Activated CD4-positive, alpha-beta T cell treated with anti-CD3 and anti-CD28 coated beads, Interleukin-2, amount 10 ng/mL, durations not matched to agents 24 days and 14 days (primary cell): ENCODE measurements at regions not wholly inside any gene's neighbourhood (a gene's known extent, or its start where the extent isn't known, plus 50 kb on each side); places are given as distances from the start of the nearest gene placed in this dataset.

ENCODE experiments used
- DNase-seq: peaks from one replicate; pipeline ENCODE4 v3.0.0; 2022
- H3K27ac Mint-ChIP-seq: one replicate; pipeline ENCODE4 v1.8.0; 2022; ENCODE audit warnings: mild to moderate bottlenecking, mixed read lengths
- H3K27me3 Mint-ChIP-seq: one replicate; pipeline ENCODE4 v1.8.0; 2022; ENCODE audit warnings: mixed read lengths
- H3K36me3 Mint-ChIP-seq: one replicate; pipeline ENCODE4 v1.8.0; 2022; ENCODE audit warnings: low read depth, mild to moderate bottlenecking, mixed read lengths
- H3K4me1 Mint-ChIP-seq: one replicate; pipeline ENCODE4 v1.8.0; 2021; ENCODE audit warnings: mixed read lengths
- H3K4me3 Mint-ChIP-seq: one replicate; pipeline ENCODE4 v1.8.0; 2022; ENCODE audit warnings: mild to moderate bottlenecking, moderate library complexity, mixed read lengths
- H3K9me3 Mint-ChIP-seq: one replicate; pipeline ENCODE4 v1.8.0; 2021; ENCODE audit warnings: mixed read lengths
- intact Hi-C: fragments of 100-400 bp; cut with micrococcal nuclease; formaldehyde crosslinking; loops from one replicate; pipeline ENCODE4 v1.15.1; 2023

- no peak overlapping the region for H3K4me3 Mint-ChIP-seq
- no peaks in the 10 kb centered on the region for H3K27me3 Mint-ChIP-seq
- H3K27ac Mint-ChIP-seq = no peak overlapping the region
- intact Hi-C loops = no loop called here
- H3K36me3 Mint-ChIP-seq = no peaks in the 10 kb centered on the region
- no peak for DNase-seq
- H3K9me3 Mint-ChIP-seq = no peaks in the 10 kb centered on the region
- no peaks in the 10 kb centered on the region for H3K4me1 Mint-ChIP-seq
These were observed 610.4 kb upstream of the BOD1L1 start for GRCh38 chr4:14237911-14238310.

DNA sequence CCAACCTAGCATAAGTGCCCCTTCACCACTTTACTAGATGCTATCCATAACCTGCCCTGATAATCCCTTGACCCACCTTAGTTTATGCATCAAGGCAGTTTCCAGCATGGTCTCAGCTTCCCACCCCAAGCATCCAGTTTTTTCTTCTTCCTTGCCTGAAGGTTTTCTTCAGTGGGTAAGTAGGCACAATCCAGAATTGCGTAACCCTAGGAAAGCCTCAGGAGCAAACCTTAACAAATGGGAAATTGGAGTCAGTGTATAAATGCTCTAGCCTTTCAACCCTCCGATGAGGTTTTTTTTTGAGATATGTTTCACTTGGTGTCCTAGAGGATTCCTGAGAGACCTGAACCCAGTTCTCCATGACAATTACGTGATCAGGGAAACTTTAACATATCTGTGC lies 614.0 kb upstream of the BOD1L1 start:
- no peak overlapping the region for H3K27ac Mint-ChIP-seq
- no peaks in the 10 kb centered on the region for H3K27me3 Mint-ChIP-seq
- H3K36me3 Mint-ChIP-seq = no peaks in the 10 kb centered on the region
- no peaks in the 10 kb centered on the region for H3K4me1 Mint-ChIP-seq
- H3K9me3 Mint-ChIP-seq = no peaks in the 10 kb centered on the region
- DNase-seq = no peak
- intact Hi-C loops = no loop called here
- H3K4me3 Mint-ChIP-seq = no peak overlapping the region

DNA sequence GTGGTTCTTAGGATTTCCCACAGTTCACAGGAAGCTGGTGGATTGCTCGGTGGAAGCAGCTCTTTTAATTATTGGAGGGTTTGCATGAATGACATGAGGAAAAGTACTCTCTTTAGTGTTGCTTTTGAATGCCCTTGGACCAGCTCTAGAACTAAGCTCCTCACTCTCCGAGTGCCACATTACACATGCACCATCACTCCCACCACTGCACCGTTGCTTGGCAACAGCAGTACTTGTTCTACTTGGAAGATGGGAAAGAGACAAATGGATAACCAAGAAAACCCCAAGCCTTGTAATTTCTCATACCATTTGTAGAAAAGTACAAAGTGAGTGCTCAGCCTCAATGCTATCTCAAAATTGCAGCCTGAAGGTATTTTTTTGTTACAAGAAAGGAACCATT lies 620.2 kb upstream of the BOD1L1 start:
- Mint-ChIP-seq H3K4me3 (no peak overlapping the region), H3K4me1 (no peaks in the 10 kb centered on the region), H3K9me3 (no peaks in the 10 kb centered on the region), H3K27ac (no peak overlapping the region), H3K36me3 (no peaks in the 10 kb centered on the region), H3K27me3 (no peaks in the 10 kb centered on the region)
- peak; percentile 10 for DNase-seq
- intact Hi-C loops = no loop called here

DNA sequence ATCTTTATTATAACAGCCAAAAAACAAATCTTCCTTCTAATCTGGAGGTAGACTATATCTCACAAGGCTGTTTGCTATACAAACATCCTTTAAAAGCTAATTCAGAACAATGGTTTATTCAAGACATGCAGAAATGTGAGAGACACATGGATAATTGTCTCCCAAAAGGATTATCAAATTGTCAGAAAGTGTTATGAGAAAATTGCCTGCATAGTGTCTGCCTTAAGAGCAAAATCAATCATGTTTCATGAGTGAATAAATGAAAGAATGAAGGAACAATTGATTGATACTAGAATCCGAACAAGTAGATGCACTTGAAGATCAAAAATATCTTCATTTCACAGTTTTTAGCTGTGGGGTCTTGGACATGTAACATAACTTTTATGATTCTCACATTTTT lies 621.7 kb upstream of the BOD1L1 start:
- Mint-ChIP-seq H3K27ac (no peak overlapping the region), H3K27me3 (no peaks in the 10 kb centered on the region), H3K4me1 (no peaks in the 10 kb centered on the region), H3K9me3 (no peaks in the 10 kb centered on the region), H3K4me3 (no peak overlapping the region), H3K36me3 (no peaks in the 10 kb centered on the region)
- DNase-seq = no peak
- intact Hi-C loops = no loop called here

DNA sequence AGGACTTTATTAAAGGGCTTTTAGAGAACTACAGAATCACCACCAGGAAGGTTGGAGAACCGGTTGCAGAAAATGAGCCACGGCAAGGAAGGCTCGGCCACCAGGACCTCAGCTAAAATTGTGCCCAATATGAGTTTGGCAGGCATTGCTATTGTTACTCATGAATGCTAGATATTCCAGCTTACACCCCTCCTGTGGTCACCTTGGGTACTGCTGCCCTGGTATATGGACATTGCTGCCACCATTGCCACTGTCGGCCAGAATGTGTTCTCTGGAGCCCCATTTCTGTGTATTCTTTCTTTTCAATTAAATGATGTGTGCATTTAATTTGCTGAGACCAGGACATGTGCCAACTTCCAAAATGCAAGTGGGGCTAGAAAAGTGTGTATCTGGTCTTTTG lies 626.7 kb upstream of the BOD1L1 start:
- intact Hi-C loops = no loop called here
- H3K9me3 Mint-ChIP-seq = no peaks in the 10 kb centered on the region
- H3K27me3 Mint-ChIP-seq = no peaks in the 10 kb centered on the region
- no peaks in the 10 kb centered on the region for H3K36me3 Mint-ChIP-seq
- DNase-seq = peak; percentile 4
- H3K4me3 Mint-ChIP-seq = no peak overlapping the region
- H3K27ac Mint-ChIP-seq = no peak overlapping the region
- H3K4me1 Mint-ChIP-seq = no peaks in the 10 kb centered on the region

DNA sequence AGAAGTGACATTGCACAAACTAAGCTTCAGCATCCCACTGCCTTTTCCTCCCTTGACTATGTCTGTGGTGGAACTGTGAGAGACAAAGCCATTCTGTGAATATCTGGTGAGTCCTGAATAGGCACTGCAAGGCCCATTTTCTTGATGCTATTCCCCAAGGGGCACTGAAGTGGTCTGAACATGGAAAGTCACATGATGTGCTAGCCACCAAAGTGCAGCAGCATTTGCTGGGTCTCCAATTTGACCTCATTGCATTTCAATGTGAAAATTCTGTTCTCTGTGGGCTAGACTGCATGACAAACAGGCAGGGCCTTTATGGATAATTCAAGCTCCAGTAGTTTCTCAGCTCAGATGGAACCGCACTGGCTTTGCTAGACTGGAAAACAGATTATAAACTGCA lies 627.4 kb upstream of the BOD1L1 start:
- Mint-ChIP-seq H3K27ac (no peak overlapping the region), H3K36me3 (no peaks in the 10 kb centered on the region), H3K27me3 (no peaks in the 10 kb centered on the region), H3K4me1 (no peaks in the 10 kb centered on the region), H3K4me3 (no peak overlapping the region), H3K9me3 (no peaks in the 10 kb centered on the region)
- peak; percentile 32 for DNase-seq
- intact Hi-C loops = no loop called here

- Mint-ChIP-seq H3K36me3 (no peaks in the 10 kb centered on the region), H3K27me3 (no peaks in the 10 kb centered on the region), H3K4me1 (no peaks in the 10 kb centered on the region), H3K9me3 (peaks cover 4% of the 10 kb centered on the region), H3K27ac (no peak overlapping the region), H3K4me3 (no peak overlapping the region)
- intact Hi-C loops = no loop called here
- peak; percentile 3 for DNase-seq
These were observed 630.4 kb upstream of the BOD1L1 start for GRCh38 chr4:14257903-14258302.

GRCh38 chr4:14259936-14260335 lies 632.4 kb upstream of the BOD1L1 start:
- Mint-ChIP-seq H3K9me3 (peaks cover 4% of the 10 kb centered on the region), H3K27ac (no peak overlapping the region), H3K4me1 (no peaks in the 10 kb centered on the region), H3K27me3 (no peaks in the 10 kb centered on the region), H3K36me3 (no peaks in the 10 kb centered on the region), H3K4me3 (no peak overlapping the region)
- DNase-seq = peak; percentile 5
- intact Hi-C loops = no loop called here

- Mint-ChIP-seq H3K4me1 (no peaks in the 10 kb centered on the region), H3K27me3 (no peaks in the 10 kb centered on the region), H3K36me3 (no peaks in the 10 kb centered on the region), H3K27ac (no peak overlapping the region), H3K9me3 (peaks cover 4% of the 10 kb centered on the region), H3K4me3 (no peak overlapping the region)
- no peak for DNase-seq
- intact Hi-C loops = no loop called here
These were observed 633.1 kb upstream of the BOD1L1 start for GRCh38 chr4:14260591-14260990.

GRCh38 chr4:14262221-14262620 lies 634.7 kb upstream of the BOD1L1 start:
- no peaks in the 10 kb centered on the region for H3K36me3 Mint-ChIP-seq
- no peak overlapping the region for H3K4me3 Mint-ChIP-seq
- intact Hi-C loops = no loop called here
- no peak for DNase-seq
- H3K27ac Mint-ChIP-seq = no peak overlapping the region
- peaks cover 4% of the 10 kb centered on the region for H3K9me3 Mint-ChIP-seq
- H3K27me3 Mint-ChIP-seq = no peaks in the 10 kb centered on the region
- H3K4me1 Mint-ChIP-seq = no peaks in the 10 kb centered on the region

- intact Hi-C loops = no loop called here
- no peaks in the 10 kb centered on the region for H3K36me3 Mint-ChIP-seq
- H3K4me3 Mint-ChIP-seq = no peak overlapping the region
- H3K27ac Mint-ChIP-seq = no peak overlapping the region
- H3K27me3 Mint-ChIP-seq = no peaks in the 10 kb centered on the region
- DNase-seq = no peak
- no peaks in the 10 kb centered on the region for H3K4me1 Mint-ChIP-seq
- peaks cover 4% of the 10 kb centered on the region for H3K9me3 Mint-ChIP-seq
These were observed 636.9 kb upstream of the BOD1L1 start for GRCh38 chr4:14264437-14264836.

DNA sequence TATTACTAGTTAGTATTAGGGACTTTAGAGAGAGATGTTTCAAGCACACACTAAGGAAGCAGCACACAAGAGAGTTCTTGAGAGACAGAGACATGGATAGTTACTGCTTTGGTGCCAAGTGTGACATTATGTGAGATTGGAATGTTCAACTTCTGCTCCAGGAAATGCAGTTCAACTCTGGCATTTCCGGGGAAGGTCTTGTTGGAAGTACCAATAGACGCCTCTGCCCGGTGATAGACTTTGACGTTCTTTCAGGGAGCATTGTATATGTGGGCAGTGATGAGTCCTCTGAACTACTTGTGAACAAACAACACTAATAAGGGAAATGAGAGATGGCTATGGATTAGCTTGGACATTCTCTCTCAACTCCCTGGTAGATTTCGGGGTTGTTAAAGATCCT lies 638.1 kb upstream of the BOD1L1 start:
- Mint-ChIP-seq H3K4me3 (no peak overlapping the region), H3K27ac (no peak overlapping the region), H3K4me1 (no peaks in the 10 kb centered on the region), H3K27me3 (no peaks in the 10 kb centered on the region), H3K36me3 (no peaks in the 10 kb centered on the region), H3K9me3 (peaks cover 4% of the 10 kb centered on the region)
- no peak for DNase-seq
- intact Hi-C loops = no loop called here

DNA sequence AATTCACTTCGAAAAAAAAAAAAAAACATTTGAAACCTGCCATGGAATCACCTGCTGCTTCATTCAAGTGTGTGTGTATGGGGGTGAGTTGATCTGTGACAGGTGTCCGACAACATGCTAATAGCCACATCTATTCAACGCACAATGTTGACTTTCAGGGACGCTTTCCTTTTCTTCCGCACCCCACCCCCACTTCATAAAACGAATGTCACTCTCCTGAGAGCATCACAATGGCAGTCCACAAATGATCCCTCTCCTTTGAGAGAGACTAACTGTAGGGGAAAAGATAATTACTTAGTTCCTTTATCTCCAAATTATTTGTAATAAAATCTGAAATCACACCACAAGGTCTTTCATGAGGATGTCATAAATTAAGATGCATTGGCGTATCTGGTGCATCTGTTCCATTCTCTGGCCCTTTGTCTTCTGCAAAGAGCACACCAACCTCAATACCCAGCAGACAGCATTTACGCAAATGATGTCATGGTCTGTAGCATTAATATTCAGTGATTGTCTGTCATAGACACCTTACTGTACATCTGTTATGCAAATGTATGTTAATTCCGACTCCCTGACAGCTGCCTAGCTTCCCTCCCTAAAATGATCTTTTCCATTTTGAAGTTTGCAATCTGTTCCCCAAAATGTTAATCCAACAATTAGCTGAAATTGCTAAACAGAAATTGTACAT lies 640.0 kb upstream of the BOD1L1 start:
- intact Hi-C loops = no loop called here
- Mint-ChIP-seq H3K9me3 (no peaks in the 10 kb centered on the region), H3K4me3 (no peak overlapping the region), H3K27ac (no peak overlapping the region), H3K4me1 (no peaks in the 10 kb centered on the region), H3K36me3 (no peaks in the 10 kb centered on the region), H3K27me3 (no peaks in the 10 kb centered on the region)
- DNase-seq = no peak

GRCh38 chr4:14269824-14270223 lies 642.3 kb upstream of the BOD1L1 start:
- no peak overlapping the region for H3K4me3 Mint-ChIP-seq
- H3K36me3 Mint-ChIP-seq = no peaks in the 10 kb centered on the region
- DNase-seq = no peak
- intact Hi-C loops = no loop called here
- no peaks in the 10 kb centered on the region for H3K4me1 Mint-ChIP-seq
- H3K27ac Mint-ChIP-seq = no peak overlapping the region
- no peaks in the 10 kb centered on the region for H3K27me3 Mint-ChIP-seq
- no peaks in the 10 kb centered on the region for H3K9me3 Mint-ChIP-seq

DNA sequence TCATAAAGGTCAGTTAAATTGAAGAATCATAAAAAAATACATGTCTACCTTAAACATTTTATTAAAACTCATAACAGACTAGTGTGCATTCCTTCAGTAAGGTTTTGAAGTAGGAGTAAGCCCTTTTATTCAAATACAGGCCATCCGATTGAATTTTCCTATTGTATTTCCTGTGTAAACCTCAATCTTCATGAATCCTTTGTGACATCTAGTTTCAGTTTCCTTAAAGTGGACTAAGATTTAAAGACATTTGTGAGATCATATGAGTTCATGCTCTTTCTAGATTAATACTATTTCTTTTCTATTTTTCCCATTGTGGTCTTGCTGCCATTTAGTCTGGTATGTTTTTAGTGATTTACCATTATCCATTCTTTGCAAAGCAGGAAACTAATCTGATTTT lies 644.7 kb upstream of the BOD1L1 start:
- Mint-ChIP-seq H3K4me1 (no peaks in the 10 kb centered on the region), H3K27ac (no peak overlapping the region), H3K36me3 (no peaks in the 10 kb centered on the region), H3K4me3 (no peak overlapping the region), H3K27me3 (no peaks in the 10 kb centered on the region), H3K9me3 (peaks cover 4% of the 10 kb centered on the region)
- intact Hi-C loops = no loop called here
- no peak for DNase-seq
